NT2/D1 (cell line): ENCODE measurements at regions not wholly inside any gene's neighbourhood (a gene's known extent, or its start where the extent isn't known, plus 50 kb on each side); places are given as distances from the start of the nearest gene placed in this dataset.
"Not testable (repeated sequence)": the region's sequence is repeated elsewhere in the genome, so short reads cannot be mapped to it uniquely, and the experiment has no call there.

Experiments
- DNase-seq: peaks from one replicate; pipeline ENCODE4 v3.0.0-alpha.2; 2011; ENCODE audit warnings: low read depth, low spot score
- H3K27me3 ChIP-seq: 2 replicates; pipeline ENCODE4 v1.6.0; 2011; ENCODE audit warnings: mild to moderate bottlenecking; ENCODE audit not compliant: insufficient read length, insufficient read depth
- H3K36me3 ChIP-seq: 2 replicates; pipeline ENCODE4 v1.6.1; 2011; ENCODE audit warnings: mild to moderate bottlenecking, low read length, mixed read lengths; ENCODE audit not compliant: insufficient read depth, insufficient read length
- H3K4me1 ChIP-seq: 2 replicates; pipeline ENCODE4 v1.5.1; 2011; ENCODE audit not compliant: insufficient read depth, insufficient read length
- H3K4me3 ChIP-seq: 2 replicates; pipeline ENCODE4 v1.5.1; 2011; ENCODE audit warnings: low read depth; ENCODE audit not compliant: insufficient read length
- H3K9ac ChIP-seq: 2 replicates; pipeline ENCODE4 v1.6.0; 2011; ENCODE audit warnings: low read depth; ENCODE audit not compliant: insufficient read length
- H3K9me3 ChIP-seq: 2 replicates; pipeline ENCODE4 v1.5.1; 2011; ENCODE audit warnings: mild to moderate bottlenecking, low read length; ENCODE audit not compliant: insufficient read depth
- SUZ12 ChIP-seq: IDR thresholded peaks from 2 replicates; pipeline ENCODE4 v1.6.1; 2011; ENCODE audit not compliant: insufficient read length, insufficient read depth; ENCODE audit errors: extremely low read depth
- YY1 ChIP-seq: IDR thresholded peaks from 2 replicates; pipeline ENCODE4 v1.6.1; 2011; ENCODE audit not compliant: insufficient read length, insufficient read depth
- ZNF274 ChIP-seq: IDR thresholded peaks from 2 replicates; pipeline ENCODE4 v1.6.1; 2011; ENCODE audit warnings: mild to moderate bottlenecking, low read depth, low read length

- Histone ChIP-seq H3K9me3 (no peaks in the 10 kb centered on the region), H3K27me3 (no peaks in the 10 kb centered on the region), H3K9ac (no peak overlapping the region), H3K4me1 (no peaks in the 10 kb centered on the region), H3K4me3 (no peak overlapping the region), H3K36me3 (no peaks in the 10 kb centered on the region)
- DNase-seq = no peak
- no peak for TF ChIP-seq SUZ12
- no peak for TF ChIP-seq ZNF274
- no peak for TF ChIP-seq YY1
These were observed 135.8 kb downstream of the GASK1B start for GRCh38 chr4:158036998-158037397.

- no peak for TF ChIP-seq YY1
- no peak for TF ChIP-seq SUZ12
- no peak for TF ChIP-seq ZNF274
- DNase-seq = no peak
- Histone ChIP-seq H3K4me1 (no peaks in the 10 kb centered on the region), H3K4me3 (no peak overlapping the region), H3K36me3 (no peaks in the 10 kb centered on the region), H3K27me3 (no peaks in the 10 kb centered on the region), H3K9me3 (no peaks in the 10 kb centered on the region), H3K9ac (no peak overlapping the region)
These were observed 137.1 kb downstream of the GASK1B start for GRCh38 chr4:158035662-158036195.

GRCh38 chr4:158033416-158034120 lies 139.3 kb downstream of the GASK1B start:
- DNase-seq = no peak
- TF ChIP-seq YY1 = no peak
- no peak for TF ChIP-seq SUZ12
- TF ChIP-seq ZNF274 = no peak
- H3K4me1 ChIP-seq = no peaks in the 10 kb centered on the region

GRCh38 chr4:158032733-158033415 lies 140.0 kb downstream of the GASK1B start:
- no peak for TF ChIP-seq YY1
- no peak for TF ChIP-seq SUZ12
- TF ChIP-seq ZNF274 = no peak
- Histone ChIP-seq H3K4me3 (no peak overlapping the region), H3K36me3 (no peaks in the 10 kb centered on the region), H3K4me1 (no peaks in the 10 kb centered on the region), H3K9ac (no peak overlapping the region), H3K9me3 (no peaks in the 10 kb centered on the region; the same call in 1 of the 2 replicates), H3K27me3 (no peaks in the 10 kb centered on the region)
- DNase-seq = no peak

More at GRCh38 chr4:158033416-158034120, 139.3 kb downstream of the GASK1B start:
- Histone ChIP-seq H3K9ac (no peak overlapping the region), H3K4me3 (no peak overlapping the region), H3K27me3 (no peaks in the 10 kb centered on the region), H3K36me3 (no peaks in the 10 kb centered on the region), H3K9me3 (no peaks in the 10 kb centered on the region)

- not testable (repeated sequence) for DNase-seq, H3K9me3 ChIP-seq, H3K4me1 ChIP-seq, H3K27me3 ChIP-seq, H3K9ac ChIP-seq, H3K4me3 ChIP-seq, H3K36me3 ChIP-seq
These were observed 144.4 kb downstream of the GASK1B start for GRCh38 chr4:158028381-158028780.

DNA sequence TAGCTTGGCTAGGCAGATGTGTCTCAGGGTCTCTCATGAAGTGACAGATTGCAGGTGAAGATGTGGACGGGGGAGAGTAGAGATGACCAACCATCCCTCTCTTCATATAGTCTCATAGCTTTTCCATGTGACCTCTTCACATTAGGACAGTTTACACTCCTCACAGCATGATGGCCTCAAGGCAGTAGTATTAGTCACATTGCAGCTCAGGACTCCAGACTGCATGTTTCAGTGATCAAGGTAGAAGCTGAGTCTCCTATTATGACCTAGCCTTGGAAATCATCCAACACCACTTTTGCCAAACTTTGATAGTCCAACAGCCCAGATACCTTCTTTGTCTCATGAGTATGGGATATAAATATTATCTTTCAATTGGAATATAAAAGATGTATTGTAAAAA lies 147.7 kb downstream of the GASK1B start:
- DNase-seq = no peak
- H3K4me3 ChIP-seq = no peak overlapping the region
- H3K9ac ChIP-seq = no peak overlapping the region
- H3K4me1 ChIP-seq = no peaks in the 10 kb centered on the region
- no peak for TF ChIP-seq YY1
- TF ChIP-seq SUZ12 = no peak
- TF ChIP-seq ZNF274 = no peak
- no peaks in the 10 kb centered on the region for H3K36me3 ChIP-seq
- no peaks in the 10 kb centered on the region for H3K27me3 ChIP-seq
- H3K9me3 ChIP-seq = no peaks in the 10 kb centered on the region; the same call in 1 of the 2 replicates

DNA sequence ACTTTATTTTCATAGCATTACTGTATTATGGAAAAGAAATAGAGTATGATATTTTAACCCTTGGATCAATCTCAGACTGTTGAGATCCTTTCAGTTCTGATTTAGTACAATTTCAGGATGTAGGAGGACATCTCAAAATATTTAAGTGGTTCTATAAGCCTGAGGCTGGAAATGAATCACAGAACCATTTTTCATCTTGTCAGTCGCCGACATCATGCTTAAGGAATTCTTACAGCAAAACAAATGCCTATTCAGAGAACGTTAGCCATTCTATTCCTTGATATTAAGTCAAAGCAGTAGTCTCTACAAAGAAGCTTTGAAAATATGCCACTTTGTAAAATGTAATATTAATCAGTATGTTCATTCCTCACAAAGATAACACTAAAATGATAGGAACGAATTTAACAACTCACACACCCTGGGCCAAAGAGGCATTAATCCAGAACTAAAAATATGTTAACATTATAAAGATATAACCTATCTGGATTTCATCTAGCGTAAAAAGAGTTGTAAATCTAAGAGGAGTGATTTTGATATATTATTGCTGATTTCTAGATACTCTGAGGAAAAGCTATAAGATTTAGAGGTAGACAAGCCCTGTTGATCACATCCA lies 152.0 kb downstream of the GASK1B start:
- H3K9me3 ChIP-seq = no peaks in the 10 kb centered on the region
- no peaks in the 10 kb centered on the region for H3K27me3 ChIP-seq
- DNase-seq = no peak
- no peak overlapping the region for H3K4me3 ChIP-seq
- H3K36me3 ChIP-seq = no peaks in the 10 kb centered on the region
- H3K9ac ChIP-seq = no peak overlapping the region
- H3K4me1 ChIP-seq = no peaks in the 10 kb centered on the region
- TF ChIP-seq YY1 (no peak), ZNF274 (no peak), SUZ12 (no peak)
